ENCODE measurements at regions not wholly inside any gene's neighbourhood (a gene's known extent, or its start where the extent isn't known, plus 50 kb on each side); places are given as distances from the start of the nearest gene placed in this dataset.

DNA sequence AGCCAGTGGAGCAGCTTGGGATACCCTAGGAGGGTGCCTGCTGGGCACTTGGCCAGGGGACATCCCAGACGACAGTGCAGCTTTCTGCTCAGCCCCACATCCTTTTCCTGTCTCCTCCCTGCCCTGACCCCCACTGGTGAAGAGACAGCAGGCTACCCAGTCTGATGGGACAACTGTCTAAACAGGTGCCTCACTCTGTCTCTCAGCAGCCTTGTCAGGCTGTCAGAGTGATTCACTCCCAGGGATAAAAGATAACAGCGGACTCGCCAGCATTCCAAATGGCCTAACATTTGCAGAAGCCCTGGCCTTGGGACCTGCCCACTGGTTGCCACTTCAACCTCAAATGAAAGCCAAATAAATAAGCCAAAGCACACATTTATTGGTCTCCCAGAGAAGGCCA lies 318.6 kb upstream of the PLET1 start:
- Histone ChIP-seq H3K27me3 (ENCODE audit: low read depth) (no peaks in the 10 kb centered on the region), H3K4me1 (peaks cover 33% of the 10 kb centered on the region), H3K27ac (replicated peaks) (peak overlapping the region; percentile 73), H3K4me3 (no peak overlapping the region), H3K36me3 (no peaks in the 10 kb centered on the region), H3K9me3 (replicated peaks) (no peaks in the 10 kb centered on the region)
- TF ChIP-seq, protein P1, sequence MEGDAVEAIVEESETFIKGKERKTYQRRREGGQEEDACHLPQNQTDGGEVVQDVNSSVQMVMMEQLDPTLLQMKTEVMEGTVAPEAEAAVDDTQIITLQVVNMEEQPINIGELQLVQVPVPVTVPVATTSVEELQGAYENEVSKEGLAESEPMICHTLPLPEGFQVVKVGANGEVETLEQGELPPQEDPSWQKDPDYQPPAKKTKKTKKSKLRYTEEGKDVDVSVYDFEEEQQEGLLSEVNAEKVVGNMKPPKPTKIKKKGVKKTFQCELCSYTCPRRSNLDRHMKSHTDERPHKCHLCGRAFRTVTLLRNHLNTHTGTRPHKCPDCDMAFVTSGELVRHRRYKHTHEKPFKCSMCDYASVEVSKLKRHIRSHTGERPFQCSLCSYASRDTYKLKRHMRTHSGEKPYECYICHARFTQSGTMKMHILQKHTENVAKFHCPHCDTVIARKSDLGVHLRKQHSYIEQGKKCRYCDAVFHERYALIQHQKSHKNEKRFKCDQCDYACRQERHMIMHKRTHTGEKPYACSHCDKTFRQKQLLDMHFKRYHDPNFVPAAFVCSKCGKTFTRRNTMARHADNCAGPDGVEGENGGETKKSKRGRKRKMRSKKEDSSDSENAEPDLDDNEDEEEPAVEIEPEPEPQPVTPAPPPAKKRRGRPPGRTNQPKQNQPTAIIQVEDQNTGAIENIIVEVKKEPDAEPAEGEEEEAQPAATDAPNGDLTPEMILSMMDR (IDR thresholded peaks at IDR 0.05; ENCODE audit: borderline replicate concordance), result no peak
- DNase-seq, result no peak
- intact Hi-C loops (cut with micrococcal nuclease), result no loop called here

DNA sequence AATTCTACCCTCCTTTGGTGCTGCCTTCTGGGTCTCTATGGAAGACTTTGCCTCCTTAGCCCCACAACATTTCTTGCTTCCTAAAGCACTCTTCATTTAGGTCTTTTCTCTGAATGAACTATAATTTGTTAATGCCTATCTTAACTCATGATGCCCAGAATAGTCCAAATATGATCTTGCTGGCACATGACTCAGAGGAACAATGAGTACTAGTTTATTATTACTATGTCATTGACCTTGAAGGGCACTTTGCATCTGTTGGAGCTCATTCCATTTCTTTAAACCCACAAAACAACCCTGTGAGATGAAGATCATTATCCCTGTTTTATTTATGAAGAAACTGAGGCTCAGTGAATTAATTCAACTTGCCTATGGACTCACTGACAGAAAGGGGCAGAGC lies 320.2 kb upstream of the PLET1 start:
- TF ChIP-seq, protein P1 (IDR thresholded peaks at IDR 0.05; ENCODE audit: borderline replicate concordance), result no peak
- Histone ChIP-seq H3K36me3 (no peaks in the 10 kb centered on the region), H3K9me3 (replicated peaks) (no peaks in the 10 kb centered on the region), H3K27ac (replicated peaks) (peak overlapping the region; percentile 73), H3K27me3 (ENCODE audit: low read depth) (no peaks in the 10 kb centered on the region), H3K4me1 (peaks cover 33% of the 10 kb centered on the region), H3K4me3 (no peak overlapping the region)
- intact Hi-C loops (cut with micrococcal nuclease), result loop anchor here (10.0 kb wide), 1 partner anchor 214 kb away; no protein-coding TSS in a partner anchor
- DNase-seq, result no peak

- intact Hi-C loops (cut with micrococcal nuclease), result loop anchor here (10.0 kb wide), 1 partner anchor 213 kb away; no protein-coding TSS in a partner anchor
- no peaks in the 10 kb centered on the region for H3K27me3 ChIP-seq (ENCODE audit: low read depth)
- no peaks in the 10 kb centered on the region for H3K9me3 ChIP-seq (replicated peaks)
- H3K4me3 ChIP-seq, result no peak overlapping the region
- no peaks in the 10 kb centered on the region for H3K36me3 ChIP-seq
- TF ChIP-seq, protein P1 (IDR thresholded peaks at IDR 0.05; ENCODE audit: borderline replicate concordance), result no peak
- peak overlapping the region; percentile 73 for H3K27ac ChIP-seq (replicated peaks)
- H3K4me1 ChIP-seq, result peaks cover 33% of the 10 kb centered on the region
- no peak for DNase-seq
Measured at GRCh38 chr11:112581747-112582146, 321.1 kb upstream of the PLET1 start.

DNA sequence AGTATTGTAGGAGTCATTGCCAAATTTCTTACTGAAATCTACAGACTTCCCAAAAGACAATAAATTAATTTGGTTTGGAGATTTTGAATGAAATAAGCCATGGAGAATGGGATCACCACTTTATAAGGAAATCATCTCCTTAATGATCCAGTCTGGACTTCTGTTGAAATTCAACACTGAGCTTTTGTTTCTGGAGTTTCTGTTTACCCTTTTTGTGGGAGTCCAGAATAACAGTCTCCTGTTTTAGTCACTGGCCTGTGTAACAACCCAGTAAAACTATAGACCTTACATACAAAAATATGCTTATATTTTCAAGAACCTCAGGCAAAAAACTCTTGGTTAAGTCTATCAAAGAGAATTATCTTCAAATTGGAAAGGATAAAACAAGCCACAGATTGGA lies 321.7 kb upstream of the PLET1 start:
- peaks cover 33% of the 10 kb centered on the region for H3K4me1 ChIP-seq
- H3K27me3 ChIP-seq (ENCODE audit: low read depth), result no peaks in the 10 kb centered on the region
- TF ChIP-seq, protein P1 (IDR thresholded peaks at IDR 0.05; ENCODE audit: borderline replicate concordance), result no peak
- H3K36me3 ChIP-seq, result no peaks in the 10 kb centered on the region
- no peak overlapping the region for H3K4me3 ChIP-seq
- H3K9me3 ChIP-seq (replicated peaks), result no peaks in the 10 kb centered on the region
- DNase-seq, result no peak
- intact Hi-C loops (cut with micrococcal nuclease), result loop anchor here (10.0 kb wide), 1 partner anchor 212 kb away; no protein-coding TSS in a partner anchor
- peak overlapping the region; percentile 73 for H3K27ac ChIP-seq (replicated peaks)

- Histone ChIP-seq H3K4me1 (peaks cover 35% of the 10 kb centered on the region), H3K9me3 (replicated peaks) (no peaks in the 10 kb centered on the region), H3K4me3 (no peak overlapping the region), H3K27ac (replicated peaks) (peak overlapping the region; percentile 73), H3K27me3 (ENCODE audit: low read depth) (no peaks in the 10 kb centered on the region), H3K36me3 (no peaks in the 10 kb centered on the region)
- TF ChIP-seq, protein P1 (IDR thresholded peaks at IDR 0.05; ENCODE audit: borderline replicate concordance), result no peak
- DNase-seq, result no peak
- intact Hi-C loops (cut with micrococcal nuclease), result loop anchor here (10.0 kb wide), 1 partner anchor 211 kb away; no protein-coding TSS in a partner anchor
Measured at GRCh38 chr11:112583261-112583893, 322.7 kb upstream of the PLET1 start.
